HCT116 (cell line): ENCODE measurements at regions not wholly inside any gene's neighbourhood (a gene's known extent, or its start where the extent isn't known, plus 50 kb on each side); places are given as distances from the start of the nearest gene placed in this dataset.

Experiments
- ATAC-seq: fragments of 200-7000 bp; cut with Tn5 transposase; 2 replicates; pipeline ENCODE4 v1.9.1; 2020; ENCODE audit warnings: mild to moderate bottlenecking, moderate library complexity
- BruUV-seq: library from RNA; stranded (reverse); fragments of 400-500 nt; replicated peaks from 2 replicates; lab custom pipeline; 2021; lab: Mats Ljungman, UMichigan
- CTCF ChIA-PET: fragments of 300-600 bp; sonication (Branson Sonifier 250); formaldehyde crosslinking; loops from one replicate; lab custom pipeline; 2021; ENCODE audit warnings: antibody characterized with exemption; lab: Charles Lee
- POLR2A ChIA-PET: fragments of 300-600, 350-600 bp; sonication (Branson Sonifier 250); formaldehyde crosslinking; loops from one replicate; lab custom pipeline; 2021; ENCODE audit warnings: antibody characterized with exemption; lab: Charles Lee
- RAD21 ChIA-PET, 2 experiments: fragments of 300-600 bp; sonication (Branson Sonifier 250); formaldehyde crosslinking; loops; one replicate each; lab custom pipeline; 2023; ENCODE audit warnings: low total read pairs in 2 of 2; ENCODE audit not compliant: uncharacterized antibody in 2 of 2, unreplicated experiment in 2 of 2, low non-redundant PET in 1 of 2; lab: Charles Lee
- DNase-seq: peaks from one replicate; pipeline ENCODE4 v3.0.0-alpha.2; 2010; ENCODE audit warnings: low read depth, low spot score
- H2AFZ ChIP-seq: fragments of 200-600 bp; shearing (Covaris generic), sonication (generic); 2 replicates; pipeline ENCODE4 v1.6.1; 2017; ENCODE audit warnings: low read depth, mixed run types, mixed read lengths, antibody characterized with exemption, low read length; ENCODE audit not compliant: poor library complexity, severe bottlenecking
- H3K27ac ChIP-seq: 2 replicates; pipeline ENCODE4 v1.5.1; 2012; ENCODE audit warnings: low read depth, low read length
- H3K27me3 ChIP-seq: fragments of 200-600 bp; sonication (generic); 2 replicates; pipeline ENCODE4 v1.6.1; 2016; ENCODE audit warnings: mixed run types, low read length, mixed read lengths; ENCODE audit not compliant: insufficient read depth
- H3K36me3 ChIP-seq, 2 experiments: fragments of 200-500 bp in 1 of 2; fragments of 200-600 bp in 1 of 2; sonication (Bioruptor generic) in 1 of 2; sonication (generic) in 1 of 2; 2 replicates each; pipeline versions ENCODE4 v1.5.1 to v1.6.1; 2014 to 2016; ENCODE audit warnings: low read length in 2 of 2, inconsistent platforms in 1 of 2, mixed read lengths in 1 of 2, mixed run types in 1 of 2; ENCODE audit not compliant: insufficient read depth in 2 of 2, control insufficient read depth in 1 of 2
- H3K4me1 ChIP-seq, 2 experiments: fragments of 200-600 bp in 1 of 2; sonication (generic) in 1 of 2; 2 replicates each; pipeline versions ENCODE4 v1.5.1 to v1.6.1; 2012 to 2017; ENCODE audit warnings: low read length in 2 of 2, inconsistent platforms in 1 of 2, mild to moderate bottlenecking in 1 of 2, mixed read lengths in 1 of 2, mixed run types in 1 of 2, moderate library complexity in 1 of 2; ENCODE audit not compliant: insufficient read depth in 2 of 2, control insufficient read depth in 1 of 2
- H3K4me2 ChIP-seq: fragments of 200-600 bp; sonication (generic); 2 replicates; pipeline ENCODE4 v1.6.1; 2017; ENCODE audit warnings: mixed run types, low read length, mixed read lengths
- H3K4me3 ChIP-seq, 2 experiments: fragments of 200-600 bp in 1 of 2; sonication (generic) in 1 of 2; replicated peaks in 1 of 2; 2 replicates each; pipeline ENCODE4 v1.5.1; 2011 to 2016; ENCODE audit warnings: low read length in 2 of 2, control low read depth in 1 of 2, low read depth in 1 of 2, mild to moderate bottlenecking in 1 of 2, mixed read lengths in 1 of 2, mixed run types in 1 of 2
- H3K79me2 ChIP-seq: fragments of 200-600 bp; sonication (generic); 2 replicates; pipeline ENCODE4 v1.6.1; 2017; ENCODE audit warnings: mild to moderate bottlenecking, mixed run types, low read length, moderate library complexity, mixed read lengths; ENCODE audit not compliant: insufficient read depth
- H3K9ac ChIP-seq: fragments of 200-600 bp; sonication (generic); 2 replicates; pipeline ENCODE4 v1.6.1; 2016; ENCODE audit warnings: low read length, mixed read lengths
- H3K9me2 ChIP-seq: fragments of 200-600 bp; sonication (generic), shearing (Covaris generic); 2 replicates; pipeline ENCODE4 v1.6.1; 2017; ENCODE audit warnings: mixed run types, mild to moderate bottlenecking, moderate library complexity; ENCODE audit not compliant: insufficient read depth
- H3K9me3 ChIP-seq, 2 experiments: fragments of 200-500 bp in 1 of 2; fragments of 200-600 bp in 1 of 2; sonication (Bioruptor generic) in 1 of 2; sonication (generic) in 1 of 2; 2 replicates each; pipeline ENCODE4 v1.6.1; 2014 to 2017; ENCODE audit warnings: low read length in 2 of 2, mixed read lengths in 2 of 2, inconsistent platforms in 1 of 2, low read depth in 1 of 2, mild to moderate bottlenecking in 1 of 2, mixed run types in 1 of 2, moderate library complexity in 1 of 2; ENCODE audit not compliant: control insufficient read depth in 1 of 2, insufficient read depth in 1 of 2
- H4K20me1 ChIP-seq: fragments of 200-600 bp; sonication (generic), shearing (Covaris generic); 2 replicates; pipeline ENCODE4 v1.6.1; 2017; ENCODE audit warnings: mixed run types, mild to moderate bottlenecking, moderate library complexity; ENCODE audit not compliant: insufficient read depth
- CEBPB ChIP-seq: IDR thresholded peaks from 2 replicates; pipeline ENCODE4 v1.6.1; 2012; ENCODE audit warnings: low read depth
- EZH2phosphoT487 ChIP-seq: fragments of 200-600 bp; IDR thresholded peaks from 2 replicates; pipeline ENCODE4 v1.6.1; 2018; ENCODE audit warnings: antibody characterized with exemption, borderline replicate concordance
- FOSL1 ChIP-seq: IDR thresholded peaks from 2 replicates; pipeline ENCODE4 v1.6.1; 2012; ENCODE audit warnings: low read depth
- JUND ChIP-seq: IDR thresholded peaks from 2 replicates; pipeline ENCODE4 v1.6.1; 2012
- MAX ChIP-seq: IDR thresholded peaks from 2 replicates; pipeline ENCODE4 v1.6.1; 2012
- RAD21 ChIP-seq: IDR thresholded peaks from 2 replicates; pipeline ENCODE4 v1.6.1; 2012; ENCODE audit warnings: low read depth, mild to moderate bottlenecking
- SIN3A ChIP-seq: IDR thresholded peaks from 2 replicates; pipeline ENCODE4 v1.6.1; 2012; ENCODE audit warnings: low read depth
- SP1 ChIP-seq: IDR thresholded peaks from 2 replicates; pipeline ENCODE4 v1.6.1; 2012; ENCODE audit warnings: low read depth
- SRF ChIP-seq: IDR thresholded peaks from 2 replicates; pipeline ENCODE4 v1.6.1; 2012; ENCODE audit warnings: low read depth
- YY1 ChIP-seq: IDR thresholded peaks from 2 replicates; pipeline ENCODE4 v1.6.1; 2011; ENCODE audit warnings: low read length, low read depth, moderate library complexity, mild to moderate bottlenecking; ENCODE audit not compliant: insufficient replicate concordance; ENCODE audit errors: extremely low read depth
- ZBTB33 ChIP-seq: IDR thresholded peaks from 2 replicates; pipeline ENCODE4 v1.6.1; 2011; ENCODE audit warnings: mild to moderate bottlenecking, low read length, moderate library complexity; ENCODE audit not compliant: insufficient replicate concordance; ENCODE audit errors: extremely low read depth
- ZNF274 ChIP-seq: fragments of 200-500 bp; sonication (Bioruptor generic); IDR thresholded peaks from 2 replicates; pipeline ENCODE4 v1.6.1; 2014; ENCODE audit warnings: mild to moderate bottlenecking, low read depth, low read length, inconsistent platforms
- intact Hi-C: fragments of 100-400 bp; cut with micrococcal nuclease; formaldehyde crosslinking; loops from 2 replicates; pipeline ENCODE4 v1.10.0; 2022

- Histone ChIP-seq H3K9me2 (peaks cover 7% of the 10 kb centered on the region; the same call in 1 of the 2 replicates), H3K9ac (no peak overlapping the region), H3K27me3 (no peaks in the 10 kb centered on the region), H3K79me2 (no peaks in the 10 kb centered on the region), H3K4me1 (no peaks in the 10 kb centered on the region), H2AFZ (no peak overlapping the region), H3K36me3 (no peaks in the 10 kb centered on the region), H3K4me3 (no peak overlapping the region), H4K20me1 (no peaks in the 10 kb centered on the region), H3K4me2 (no peak overlapping the region), H3K27ac (no peak overlapping the region), H3K9me3 (no peaks in the 10 kb centered on the region)
- TF ChIP-seq ZBTB33, result no peak
- TF ChIP-seq EZH2phosphoT487, result no peak
- TF ChIP-seq SIN3A, result no peak
- no peak for TF ChIP-seq JUND
- no peak for TF ChIP-seq MAX
- no peak for TF ChIP-seq YY1
- TF ChIP-seq FOSL1, result no peak
- no peak for TF ChIP-seq SP1
- no peak for TF ChIP-seq ZNF274
- TF ChIP-seq RAD21, result no peak
- TF ChIP-seq CEBPB, result no peak
- TF ChIP-seq SRF, result no peak
- DNase-seq (no peak), ATAC-seq (no peak)
- CTCF ChIA-PET, result no interaction called here
- RAD21 ChIA-PET, result no interaction called here
- no TSS peak for BruUV-seq
- intact Hi-C loops, result no loop called here
- POLR2A ChIA-PET, result no interaction called here
Measured at GRCh38 chr2:12831016-12831415, 114.3 kb downstream of the TRIB2 start.
